ENCODE measurements at regions not wholly inside any gene's neighbourhood (a gene's known extent, or its start where the extent isn't known, plus 50 kb on each side); places are given as distances from the start of the nearest gene placed in this dataset.

DNA sequence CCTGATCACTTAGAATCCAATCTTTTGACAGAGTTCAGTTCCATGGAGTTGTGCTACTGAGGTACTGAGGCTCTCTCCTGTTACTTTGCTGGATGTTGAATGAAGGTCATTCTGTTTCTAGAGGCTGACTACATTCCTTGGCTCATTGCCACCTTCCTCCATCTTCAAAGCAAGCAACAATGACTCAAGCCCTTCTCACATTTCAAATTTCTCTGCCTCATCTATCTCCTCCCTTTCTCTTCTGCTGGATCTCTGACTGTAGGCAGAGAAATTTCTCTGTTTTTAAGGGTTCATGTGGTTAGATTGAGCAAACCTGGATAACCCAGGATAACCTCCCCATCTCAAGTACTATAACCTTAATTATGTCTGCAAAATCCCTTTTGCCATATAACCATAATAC is 775.4 kb downstream of the STPG2 start:
- no peak for TF ChIP-seq CTCF (IDR thresholded peaks at IDR 0.05; ENCODE audit: insufficient read depth, low read length, poor library complexity, severe bottlenecking)
- DNase-seq (ENCODE audit: extremely low read depth, insufficient read length): no peak
- Histone ChIP-seq H3K36me3 (ENCODE audit: control insufficient read depth, insufficient read depth, low read length) (no peaks in the 10 kb centered on the region), H3K27me3 (replicated peaks; ENCODE audit: control insufficient read depth, insufficient read depth, low read length) (no peaks in the 10 kb centered on the region), H3K4me3 (replicated peaks; ENCODE audit: low read depth, low read length) (no peak overlapping the region)

GRCh38 chr4:97370568-97370967 is 772.7 kb downstream of the STPG2 start:
- no peak for DNase-seq (ENCODE audit: extremely low read depth, insufficient read length)
- TF ChIP-seq CTCF (IDR thresholded peaks at IDR 0.05; ENCODE audit: insufficient read depth, low read length, poor library complexity, severe bottlenecking): no peak
- Histone ChIP-seq H3K36me3 (ENCODE audit: control insufficient read depth, insufficient read depth, low read length) (no peaks in the 10 kb centered on the region), H3K27me3 (replicated peaks; ENCODE audit: control insufficient read depth, insufficient read depth, low read length) (no peaks in the 10 kb centered on the region), H3K4me3 (replicated peaks; ENCODE audit: low read depth, low read length) (no peak overlapping the region)

DNA sequence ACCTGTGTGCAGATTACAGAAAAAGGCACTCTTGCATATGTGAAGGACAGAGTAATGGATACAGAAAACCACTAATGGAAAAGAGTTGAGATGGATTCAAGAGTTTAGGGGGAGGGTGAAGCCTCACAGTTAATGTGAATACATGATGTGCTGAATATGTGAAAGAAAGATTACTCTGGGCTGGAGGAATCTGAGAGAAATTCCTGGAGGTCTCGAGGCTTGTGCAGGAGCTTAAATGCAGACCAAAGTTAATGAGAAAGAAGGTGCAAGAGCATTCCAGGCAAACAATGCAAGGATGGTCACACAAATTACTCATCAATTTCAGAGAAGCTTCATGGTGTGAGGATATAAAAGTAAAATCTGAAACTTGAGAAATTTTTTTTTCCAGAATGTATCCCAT is 768.8 kb downstream of the STPG2 start:
- TF ChIP-seq CTCF (IDR thresholded peaks at IDR 0.05; ENCODE audit: insufficient read depth, low read length, poor library complexity, severe bottlenecking): no peak

GRCh38 chr4:97386969-97387368 is 756.3 kb downstream of the STPG2 start:
- no peak for DNase-seq (ENCODE audit: extremely low read depth, insufficient read length)
- Histone ChIP-seq H3K36me3 (ENCODE audit: control insufficient read depth, insufficient read depth, low read length) (no peaks in the 10 kb centered on the region), H3K27me3 (replicated peaks; ENCODE audit: control insufficient read depth, insufficient read depth, low read length) (no peaks in the 10 kb centered on the region), H3K4me3 (replicated peaks; ENCODE audit: low read depth, low read length) (no peak overlapping the region)
- TF ChIP-seq CTCF (IDR thresholded peaks at IDR 0.05; ENCODE audit: insufficient read depth, low read length, poor library complexity, severe bottlenecking): no peak

More for the DNA sequence above, 768.8 kb downstream of the STPG2 start:
- no peak overlapping the region for H3K4me3 ChIP-seq (replicated peaks; ENCODE audit: low read depth, low read length)
- DNase-seq (ENCODE audit: extremely low read depth, insufficient read length): no peak
- no peaks in the 10 kb centered on the region for H3K36me3 ChIP-seq (ENCODE audit: control insufficient read depth, insufficient read depth, low read length)
- H3K27me3 ChIP-seq (replicated peaks; ENCODE audit: control insufficient read depth, insufficient read depth, low read length): no peaks in the 10 kb centered on the region

DNA sequence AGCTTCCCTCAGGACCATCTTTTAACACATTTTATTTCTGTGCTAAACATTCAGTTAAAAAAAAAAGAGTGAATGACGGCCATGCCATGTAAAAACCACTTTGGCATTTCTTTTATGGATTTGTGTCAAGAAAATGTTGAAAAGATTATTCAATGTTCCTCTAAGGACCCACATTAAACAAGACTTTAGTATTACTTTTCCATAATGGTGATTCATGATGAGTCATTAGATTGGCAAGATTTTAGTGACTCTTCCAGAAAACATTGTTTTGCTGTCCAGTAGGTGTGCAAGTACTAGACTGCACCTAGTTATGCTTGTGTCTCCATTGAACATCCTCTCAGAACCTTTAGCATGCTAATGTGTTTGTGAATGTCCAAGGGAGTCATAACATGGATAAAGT is 748.6 kb downstream of the STPG2 start:
- no peak for TF ChIP-seq CTCF (IDR thresholded peaks at IDR 0.05; ENCODE audit: insufficient read depth, low read length, poor library complexity, severe bottlenecking)
- DNase-seq (ENCODE audit: extremely low read depth, insufficient read length): no peak
- no peak overlapping the region for H3K4me3 ChIP-seq (replicated peaks; ENCODE audit: low read depth, low read length)
- no peaks in the 10 kb centered on the region for H3K27me3 ChIP-seq (replicated peaks; ENCODE audit: control insufficient read depth, insufficient read depth, low read length)
- H3K36me3 ChIP-seq (ENCODE audit: control insufficient read depth, insufficient read depth, low read length): no peaks in the 10 kb centered on the region

GRCh38 chr4:97396097-97396496 is 747.2 kb downstream of the STPG2 start:
- no peak for TF ChIP-seq CTCF (IDR thresholded peaks at IDR 0.05; ENCODE audit: insufficient read depth, low read length, poor library complexity, severe bottlenecking)
- no peaks in the 10 kb centered on the region for H3K36me3 ChIP-seq (ENCODE audit: control insufficient read depth, insufficient read depth, low read length)
- H3K27me3 ChIP-seq (replicated peaks; ENCODE audit: control insufficient read depth, insufficient read depth, low read length): no peaks in the 10 kb centered on the region
- DNase-seq (ENCODE audit: extremely low read depth, insufficient read length): no peak
- H3K4me3 ChIP-seq (replicated peaks; ENCODE audit: low read depth, low read length): no peak overlapping the region

Measured in GM06990 (cell line).